Activated CD4-positive, alpha-beta T cell treated with anti-CD3 and anti-CD28 coated beads for 36 hours (primary cell): ENCODE measurements at regions not wholly inside any gene's neighbourhood (a gene's known extent, or its start where the extent isn't known, plus 50 kb on each side); places are given as distances from the start of the nearest gene placed in this dataset.

Experiments used
- ATAC-seq: fragments of 200-7000 bp; cut with Tn5 transposase; one replicate; pipeline ENCODE4 v1.10.0; 2021; ENCODE audit warnings: mild to moderate bottlenecking, moderate library complexity
- CTCF ChIA-PET: fragments of 350-600 bp; sonication (Branson Sonifier 250); formaldehyde crosslinking; loops from one replicate; lab custom pipeline; 2021; ENCODE audit warnings: antibody characterized with exemption; lab: Charles Lee
- POLR2A ChIA-PET: fragments of 350-600 bp; sonication (Branson Sonifier 250); formaldehyde crosslinking; loops from one replicate; lab custom pipeline; 2021; ENCODE audit warnings: antibody characterized with exemption, inconsistent platforms; lab: Charles Lee
- DNase-seq: peaks from one replicate; pipeline ENCODE4 v3.0.0-alpha.2; 2020
- H3K27ac Mint-ChIP-seq: one replicate; pipeline ENCODE4 v1.8.0; 2021; ENCODE audit warnings: mixed read lengths
- H3K27me3 Mint-ChIP-seq: one replicate; pipeline ENCODE4 v1.8.0; 2021; ENCODE audit warnings: mixed read lengths
- H3K36me3 Mint-ChIP-seq: one replicate; pipeline ENCODE4 v1.8.0; 2021; ENCODE audit warnings: low read depth, mixed read lengths
- H3K4me1 Mint-ChIP-seq: one replicate; pipeline ENCODE4 v1.8.0; 2021; ENCODE audit warnings: mixed read lengths
- H3K4me3 Mint-ChIP-seq: one replicate; pipeline ENCODE4 v1.8.0; 2021; ENCODE audit warnings: mild to moderate bottlenecking, moderate library complexity, mixed read lengths
- H3K9me3 Mint-ChIP-seq: one replicate; pipeline ENCODE4 v1.8.0; 2021; ENCODE audit warnings: low read depth, mixed read lengths
- intact Hi-C, 2 experiments: fragments of 100-400 bp; cut with DNase I in 1 of 2; cut with micrococcal nuclease in 1 of 2; formaldehyde crosslinking; loops; one replicate each; pipeline versions ENCODE4 v1.14.2 to v1.15.1; 2022 to 2024; cut with DNase I, micrococcal nuclease

DNA sequence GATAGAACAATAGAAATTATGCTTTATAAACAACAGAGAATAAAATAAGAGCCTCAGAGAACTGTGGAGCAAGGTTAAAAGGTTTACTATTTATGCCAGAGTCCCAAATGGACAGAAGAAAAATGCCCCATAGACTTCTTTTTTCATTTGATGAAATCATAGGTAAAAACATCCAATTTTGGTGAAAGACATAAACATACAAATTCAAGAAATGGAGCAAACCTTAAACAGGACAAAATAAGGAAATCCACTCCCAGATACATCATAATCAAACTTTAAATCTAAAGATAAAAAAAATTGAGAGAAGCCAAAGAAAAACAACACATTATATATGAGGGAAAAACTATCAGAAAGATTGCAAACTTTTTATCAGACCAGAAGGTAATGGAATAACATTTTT, 182.8 kb downstream of the GADD45G start:
- Mint-ChIP-seq H3K4me3 (no peak overlapping the region), H3K27me3 (no peaks in the 10 kb centered on the region), H3K27ac (no peak overlapping the region), H3K36me3 (no peaks in the 10 kb centered on the region), H3K4me1 (no peaks in the 10 kb centered on the region), H3K9me3 (peaks cover 4% of the 10 kb centered on the region)
- ATAC-seq, result no peak
- CTCF ChIA-PET, result no interaction called here
- POLR2A ChIA-PET, result no interaction called here
- no peak for DNase-seq
- intact Hi-C loops, result no loop called here

DNA sequence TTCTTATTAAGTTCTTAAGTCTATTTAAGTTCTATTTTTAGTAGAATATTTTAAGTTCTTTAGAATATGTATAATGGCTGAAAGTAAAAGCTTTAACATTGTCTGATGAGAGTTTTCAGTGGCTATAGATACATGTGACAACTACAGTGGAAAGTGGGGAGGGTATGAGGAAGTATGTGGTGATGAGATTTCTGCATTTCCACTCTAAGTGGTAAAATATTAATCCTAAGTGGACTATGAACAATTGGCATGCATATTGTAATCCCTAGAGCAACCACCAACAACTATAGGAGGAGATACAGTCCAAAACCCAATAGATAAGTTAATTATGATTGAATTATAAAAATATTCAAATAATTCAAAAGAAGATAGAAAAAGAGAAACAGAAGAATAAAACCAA, 183.6 kb downstream of the GADD45G start:
- Mint-ChIP-seq H3K4me1 (no peaks in the 10 kb centered on the region), H3K27me3 (no peaks in the 10 kb centered on the region), H3K4me3 (no peak overlapping the region), H3K9me3 (peaks cover 4% of the 10 kb centered on the region), H3K36me3 (no peaks in the 10 kb centered on the region), H3K27ac (no peak overlapping the region)
- ChIA-PET POLR2A (no interaction called here), CTCF (interaction anchor here (0.6 kb wide), 2 partner anchors 10 to 17 kb away, joined by 3 read pairs; no protein-coding TSS in a partner anchor)
- ATAC-seq (no peak), DNase-seq (no peak)
- intact Hi-C loops, result no loop called here

DNA sequence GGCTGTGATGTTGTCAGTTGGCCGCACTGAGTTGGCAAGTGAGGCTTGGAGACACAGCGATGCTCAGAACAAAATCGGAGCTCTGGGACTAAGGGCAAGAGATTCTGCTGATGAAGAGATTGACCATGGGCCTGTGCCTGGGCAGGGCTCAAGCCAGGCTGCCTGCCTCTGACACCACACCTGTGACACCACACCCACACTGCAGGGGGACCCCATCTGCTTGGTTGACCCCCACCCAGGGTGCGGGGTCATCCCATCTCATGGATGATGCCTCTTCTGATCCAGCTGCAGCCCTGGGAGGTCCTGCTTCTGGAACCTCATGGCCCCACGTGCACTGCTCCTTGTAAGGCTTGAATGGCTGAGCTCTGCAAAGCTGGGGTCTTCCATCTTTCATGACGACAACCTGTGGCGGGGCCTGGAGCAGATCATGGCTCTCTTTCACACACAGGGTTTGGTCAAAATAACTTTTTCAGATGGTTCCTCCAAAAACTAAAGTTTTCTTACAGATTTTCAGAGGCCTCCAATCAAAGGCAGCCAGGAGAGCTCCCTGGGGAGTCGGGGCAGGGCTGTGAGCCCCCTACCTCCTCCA, 185.2 kb downstream of the GADD45G start:
- H3K27ac Mint-ChIP-seq, result no peak overlapping the region
- intact Hi-C loops, result no loop called here
- H3K27me3 Mint-ChIP-seq, result no peaks in the 10 kb centered on the region
- H3K4me3 Mint-ChIP-seq, result no peak overlapping the region
- peaks cover 4% of the 10 kb centered on the region for H3K9me3 Mint-ChIP-seq
- POLR2A ChIA-PET, result no interaction called here
- H3K4me1 Mint-ChIP-seq, result no peaks in the 10 kb centered on the region
- H3K36me3 Mint-ChIP-seq, result no peaks in the 10 kb centered on the region
- no peak for DNase-seq
- CTCF ChIA-PET, result interaction anchor here (0.9 kb wide), 1 partner anchor 50 kb away, joined by 3 read pairs; no protein-coding TSS in a partner anchor
- ATAC-seq, result no peak

DNA sequence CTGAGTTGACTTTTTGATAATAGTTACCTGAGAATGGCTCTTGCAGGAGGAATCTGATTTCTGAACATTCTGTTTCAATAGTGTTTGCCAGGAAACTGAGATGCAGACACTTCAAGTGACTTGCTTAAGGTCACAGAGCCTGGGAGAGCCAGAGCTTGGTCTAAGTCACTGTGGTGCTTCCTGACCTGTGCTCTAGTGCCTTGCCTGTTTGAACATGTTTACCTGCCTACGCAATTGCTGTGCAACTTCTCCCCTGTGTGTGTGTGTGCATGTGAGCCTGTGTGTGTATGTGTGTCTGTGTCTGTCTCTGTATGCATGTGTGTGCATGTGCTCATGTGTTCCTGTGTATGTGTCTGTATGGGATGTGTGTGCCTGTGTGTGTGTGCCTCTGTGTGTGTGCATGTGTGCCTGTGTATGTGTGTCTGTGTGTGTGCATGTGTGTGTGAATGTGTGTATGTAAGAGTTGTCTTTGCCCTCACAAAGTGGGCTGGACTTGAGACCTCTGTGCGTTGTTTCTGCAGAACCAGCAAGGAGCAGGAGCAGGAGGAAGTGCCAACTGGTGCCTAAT, 185.8 kb downstream of the GADD45G start:
- CTCF ChIA-PET, result no interaction called here

DNA sequence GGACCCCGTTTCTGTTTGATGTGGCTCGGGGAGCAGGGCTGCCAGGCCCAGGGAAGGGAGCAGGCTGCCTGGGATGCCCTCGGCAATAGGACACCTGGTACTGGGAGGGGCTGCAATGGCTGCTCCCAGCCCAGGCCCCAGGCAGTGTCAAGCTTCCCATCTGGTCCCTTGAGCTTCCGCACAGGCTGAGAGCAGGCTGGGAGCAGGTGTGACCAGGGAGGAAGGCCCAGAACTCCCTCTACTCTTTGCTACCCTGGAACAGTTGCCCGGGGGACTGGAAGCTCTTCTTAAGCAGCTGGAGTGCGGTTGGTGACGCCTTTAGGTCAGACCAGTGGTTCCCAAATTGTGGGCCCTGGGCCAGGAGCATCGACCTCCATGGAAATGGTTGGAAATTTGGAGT, 186.9 kb downstream of the GADD45G start:
- H3K4me3 Mint-ChIP-seq, result no peak overlapping the region
- ATAC-seq, result no peak
- DNase-seq, result no peak
- POLR2A ChIA-PET, result no interaction called here
- H3K27me3 Mint-ChIP-seq, result no peaks in the 10 kb centered on the region
- intact Hi-C loops, result no loop called here
- no peaks in the 10 kb centered on the region for H3K4me1 Mint-ChIP-seq
- H3K27ac Mint-ChIP-seq, result no peak overlapping the region
- CTCF ChIA-PET, result interaction anchor here (0.6 to 0.7 kb wide), 2 partner anchors 49 to 194 kb away, joined by 3 read pairs; no protein-coding TSS in a partner anchor
- H3K36me3 Mint-ChIP-seq, result no peaks in the 10 kb centered on the region
- H3K9me3 Mint-ChIP-seq, result peaks cover 4% of the 10 kb centered on the region

More for the DNA sequence above, 185.8 kb downstream of the GADD45G start:
- H3K9me3 Mint-ChIP-seq, result peaks cover 4% of the 10 kb centered on the region
- intact Hi-C loops, result no loop called here
- POLR2A ChIA-PET, result no interaction called here
- H3K36me3 Mint-ChIP-seq, result no peaks in the 10 kb centered on the region
- no peak for ATAC-seq
- H3K27ac Mint-ChIP-seq, result no peak overlapping the region
- no peaks in the 10 kb centered on the region for H3K27me3 Mint-ChIP-seq
- no peaks in the 10 kb centered on the region for H3K4me1 Mint-ChIP-seq
- no peak for DNase-seq
- no peak overlapping the region for H3K4me3 Mint-ChIP-seq

DNA sequence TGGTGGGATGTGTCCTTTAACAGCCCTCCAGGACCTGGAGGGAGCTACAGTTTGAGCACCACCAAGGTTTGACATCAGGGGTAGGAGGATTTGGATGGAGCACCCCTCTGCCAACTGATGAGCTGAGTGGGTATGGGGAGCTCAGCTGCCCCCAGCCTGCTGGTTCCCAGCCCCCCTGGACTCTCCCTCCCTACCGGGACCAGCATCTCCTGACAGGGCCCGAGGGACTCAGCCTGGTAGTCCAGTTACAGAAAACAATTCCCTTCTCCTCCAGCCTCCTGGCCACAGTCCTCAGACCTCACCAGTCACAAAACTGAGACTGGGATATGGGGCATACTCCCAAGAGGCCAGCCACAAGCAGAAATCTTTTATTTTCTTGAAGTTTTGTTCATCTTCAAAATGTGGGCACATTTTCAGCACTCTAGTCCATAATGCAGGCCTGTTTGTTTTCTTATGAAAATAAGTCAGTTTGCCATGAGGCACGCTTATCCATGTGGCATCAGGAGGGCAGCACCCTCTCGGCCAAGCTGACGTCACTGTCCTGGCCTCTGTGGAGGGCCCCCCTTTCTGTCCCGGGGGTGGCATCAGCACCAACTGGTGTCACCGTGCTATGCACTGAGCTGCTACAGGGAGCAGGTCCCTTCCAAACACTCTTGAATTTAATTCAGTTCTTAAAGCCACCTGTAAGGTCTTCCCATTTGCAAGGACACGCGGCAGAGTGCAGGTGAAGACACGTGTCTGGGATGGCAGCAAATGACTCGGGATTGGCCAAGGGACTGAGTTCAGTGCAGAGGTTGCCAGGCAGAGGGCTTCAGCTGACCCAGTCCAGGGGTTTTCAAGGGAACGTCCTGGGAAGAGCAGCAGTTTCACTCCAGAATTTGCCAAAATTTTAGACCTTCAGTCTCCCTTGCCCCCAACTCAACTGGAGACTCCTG, 187.6 kb downstream of the GADD45G start:
- POLR2A ChIA-PET, result no interaction called here
- no peak for DNase-seq

DNA sequence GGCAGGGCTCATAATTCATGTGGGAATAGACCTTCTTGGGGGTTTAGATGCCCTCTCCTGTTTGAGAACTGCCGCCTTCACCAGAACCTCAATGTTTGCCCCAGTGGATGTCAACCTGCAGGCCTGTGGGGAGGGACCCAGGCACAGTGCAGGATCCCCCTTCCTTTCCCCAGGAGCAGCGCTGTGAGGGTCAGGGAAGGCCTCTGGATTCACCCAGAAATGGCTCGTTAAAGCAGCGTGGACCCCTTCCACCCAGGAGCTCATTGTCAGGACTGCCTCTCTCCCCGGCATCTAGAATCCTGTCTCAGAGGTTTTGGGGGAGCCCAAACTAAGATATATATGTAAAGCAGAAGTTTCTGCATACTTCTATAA, 188.3 kb downstream of the GADD45G start:
- DNase-seq (no peak), ATAC-seq (no peak)
- no peak overlapping the region for H3K4me3 Mint-ChIP-seq
- H3K36me3 Mint-ChIP-seq, result no peaks in the 10 kb centered on the region
- H3K27ac Mint-ChIP-seq, result no peak overlapping the region
- no peaks in the 10 kb centered on the region for H3K9me3 Mint-ChIP-seq
- H3K4me1 Mint-ChIP-seq, result no peaks in the 10 kb centered on the region
- ChIA-PET POLR2A (no interaction called here), CTCF (interaction anchor here (1.0 to 1.2 kb wide), 2 partner anchors 9 to 11 kb away, joined by 3 read pairs; no protein-coding TSS in a partner anchor)
- intact Hi-C loops, result no loop called here
- no peaks in the 10 kb centered on the region for H3K27me3 Mint-ChIP-seq

More for the DNA sequence above, 187.6 kb downstream of the GADD45G start:
- no peaks in the 10 kb centered on the region for H3K27me3 Mint-ChIP-seq
- H3K36me3 Mint-ChIP-seq, result no peaks in the 10 kb centered on the region
- intact Hi-C loops, result no loop called here
- H3K9me3 Mint-ChIP-seq, result peaks cover 2% of the 10 kb centered on the region
- no peaks in the 10 kb centered on the region for H3K4me1 Mint-ChIP-seq
- CTCF ChIA-PET, result interaction anchor here (0.7 to 1.0 kb wide), 2 partner anchors 11 to 50 kb away, joined by 3 read pairs; no protein-coding TSS in a partner anchor
- no peak overlapping the region for H3K27ac Mint-ChIP-seq
- ATAC-seq, result no peak
- H3K4me3 Mint-ChIP-seq, result no peak overlapping the region

DNA sequence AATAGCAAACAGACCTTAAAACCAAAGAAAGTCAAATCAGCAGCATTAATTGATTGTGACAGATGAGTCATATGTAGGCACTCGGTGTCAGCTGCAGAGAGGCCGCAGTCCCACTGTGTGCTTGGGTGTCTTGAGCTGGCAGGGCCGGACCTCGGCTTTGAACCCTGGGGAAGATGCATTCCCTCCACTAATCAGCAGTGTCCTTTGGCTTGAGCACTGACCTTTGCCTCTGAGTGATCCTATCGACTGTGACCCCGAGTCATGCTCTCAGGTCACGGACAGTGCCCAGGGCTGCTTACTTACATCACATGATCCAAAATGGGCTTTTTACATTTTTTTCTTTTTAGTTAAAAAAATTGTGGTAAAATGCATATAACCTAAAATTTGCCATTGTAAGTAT, 188.7 kb downstream of the GADD45G start:
- Mint-ChIP-seq H3K4me1 (no peaks in the 10 kb centered on the region), H3K27ac (no peak overlapping the region), H3K36me3 (no peaks in the 10 kb centered on the region), H3K27me3 (no peaks in the 10 kb centered on the region), H3K4me3 (no peak overlapping the region), H3K9me3 (no peaks in the 10 kb centered on the region)
- intact Hi-C loops, result no loop called here
- ChIA-PET CTCF (interaction anchor here (0.6 to 1.2 kb wide), 3 partner anchors 8 to 503 kb away, joined by 3 to 4 read pairs (median 3); no protein-coding TSS in a partner anchor), POLR2A (no interaction called here)
- ATAC-seq (no peak), DNase-seq (no peak)

DNA sequence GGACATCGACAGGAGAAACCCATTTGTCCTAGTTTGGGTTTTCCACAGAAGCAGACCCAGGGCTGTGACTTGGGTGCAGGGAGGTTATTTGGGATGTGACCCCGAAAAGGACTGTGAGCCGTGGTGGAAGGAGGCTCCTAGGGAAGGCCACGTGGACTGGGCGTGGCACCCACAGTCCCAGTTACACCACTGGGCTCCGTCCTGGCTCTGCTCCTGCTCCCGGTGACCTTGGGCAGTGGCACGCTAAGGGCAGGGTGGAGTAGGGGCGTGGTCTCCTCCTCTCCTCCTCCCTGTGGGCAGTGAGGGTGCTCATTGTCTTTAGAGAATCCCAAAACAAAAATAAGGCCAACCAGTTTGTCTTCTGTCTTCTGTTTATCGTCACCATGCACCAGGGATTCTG, 190.1 kb downstream of the GADD45G start:
- POLR2A ChIA-PET, result no interaction called here

DNA sequence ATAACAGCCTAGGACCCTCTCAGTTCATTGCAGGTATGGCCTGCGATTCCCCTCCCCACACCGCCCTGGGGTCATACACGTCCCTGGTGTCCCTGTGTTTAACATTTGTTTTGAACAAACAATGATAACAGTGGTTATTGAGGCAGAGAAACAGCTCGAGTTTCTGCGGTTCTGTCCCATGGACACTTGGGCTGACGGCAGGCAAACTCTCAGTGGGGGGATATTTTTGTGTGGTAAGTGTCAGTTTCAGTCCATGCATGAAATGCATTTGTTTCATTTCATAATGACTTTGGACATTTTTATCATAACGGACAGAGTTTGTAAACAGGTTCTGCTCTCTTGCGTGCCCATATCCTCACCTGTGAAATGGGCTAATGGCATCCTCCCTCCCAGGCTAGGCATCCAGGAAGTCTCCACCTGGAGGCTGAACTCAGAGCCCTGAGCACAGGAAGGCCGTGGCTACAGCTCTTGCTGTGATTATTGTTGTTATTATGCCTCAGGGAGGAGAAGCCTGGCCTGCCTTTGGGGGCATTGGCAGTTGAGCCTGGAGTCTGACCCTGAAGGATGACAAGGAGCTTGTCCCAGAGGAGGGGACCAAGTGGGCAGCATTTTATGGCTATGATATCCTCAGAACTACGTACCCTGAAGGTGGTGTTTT, 190.9 kb downstream of the GADD45G start:
- POLR2A ChIA-PET, result no interaction called here
- CTCF ChIA-PET, result no interaction called here
- H3K36me3 Mint-ChIP-seq, result no peaks in the 10 kb centered on the region
- H3K9me3 Mint-ChIP-seq, result no peaks in the 10 kb centered on the region
- intact Hi-C loops, result no loop called here
- no peak overlapping the region for H3K27ac Mint-ChIP-seq
- ATAC-seq (no peak), DNase-seq (no peak)
- H3K27me3 Mint-ChIP-seq, result no peaks in the 10 kb centered on the region
- no peak overlapping the region for H3K4me3 Mint-ChIP-seq
- no peaks in the 10 kb centered on the region for H3K4me1 Mint-ChIP-seq

More for the DNA sequence above, 190.1 kb downstream of the GADD45G start:
- H3K4me1 Mint-ChIP-seq, result no peaks in the 10 kb centered on the region
- H3K9me3 Mint-ChIP-seq, result no peaks in the 10 kb centered on the region
- ATAC-seq (no peak), DNase-seq (no peak)
- H3K27me3 Mint-ChIP-seq, result no peaks in the 10 kb centered on the region
- intact Hi-C loops, result no loop called here
- no peak overlapping the region for H3K4me3 Mint-ChIP-seq
- H3K36me3 Mint-ChIP-seq, result no peaks in the 10 kb centered on the region
- CTCF ChIA-PET, result no interaction called here
- H3K27ac Mint-ChIP-seq, result no peak overlapping the region

DNA sequence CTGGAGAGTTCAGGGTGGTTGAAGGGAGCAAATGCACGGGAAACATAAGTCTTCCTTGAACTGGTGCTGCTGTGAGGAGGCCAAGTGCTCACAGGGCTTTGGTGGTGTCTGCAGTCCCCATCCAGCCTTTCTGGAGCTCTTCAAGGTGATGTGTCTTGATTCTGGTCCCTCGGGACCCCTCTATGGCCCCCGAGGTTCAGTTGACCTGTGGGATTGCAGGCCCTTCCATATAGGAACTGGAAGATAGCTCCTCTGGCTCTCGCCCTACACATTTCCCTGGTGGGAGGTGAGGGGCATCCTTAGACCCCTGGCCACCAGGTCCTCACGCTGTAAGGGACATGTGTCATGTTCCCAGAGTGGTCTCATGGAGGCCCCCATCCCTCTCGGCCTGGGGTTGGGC, 191.8 kb downstream of the GADD45G start:
- intact Hi-C loops, result no loop called here
- CTCF ChIA-PET, result no interaction called here

More for the DNA sequence above, 191.8 kb downstream of the GADD45G start:
- POLR2A ChIA-PET, result no interaction called here
- Mint-ChIP-seq H3K4me1 (no peaks in the 10 kb centered on the region), H3K27ac (no peak overlapping the region), H3K4me3 (no peak overlapping the region), H3K36me3 (no peaks in the 10 kb centered on the region), H3K27me3 (no peaks in the 10 kb centered on the region), H3K9me3 (no peaks in the 10 kb centered on the region)
- no peak for DNase-seq
- no peak for ATAC-seq
